ENCODE measurements at regions not wholly inside any gene's neighbourhood (a gene's known extent, or its start where the extent isn't known, plus 50 kb on each side); places are given as distances from the start of the nearest gene placed in this dataset.

GRCh38 chr2:7773362-7774360, 856.4 kb downstream of the RNF144A start:
- Histone ChIP-seq H3K4me1 (ENCODE audit: insufficient read depth, low read length, poor library complexity, severe bottlenecking) (no peaks in the 10 kb centered on the region), H3K36me3 (ENCODE audit: insufficient read depth, low read length, poor library complexity, severe bottlenecking) (no peaks in the 10 kb centered on the region), H3K9me3 (ENCODE audit: low read depth, low read length, poor library complexity, severe bottlenecking) (no peaks in the 10 kb centered on the region), H3K4me3 (ENCODE audit: low read depth, low read length, poor library complexity, severe bottlenecking) (no peak overlapping the region), H3K27ac (ENCODE audit: low read depth, low read length, poor library complexity, severe bottlenecking) (no peak overlapping the region), H3K27me3 (replicated peaks; ENCODE audit: insufficient read depth, low read depth, low read length, poor library complexity) (no peaks in the 10 kb centered on the region)
- TF ChIP-seq CTCF (conservative IDR thresholded peaks at IDR 0.05; ENCODE audit: low read depth, low read length) (no peak), EZH2 (IDR thresholded peaks at IDR 0.05; ENCODE audit: borderline replicate concordance, low read depth, low read length, poor library complexity, severe bottlenecking) (no peak)
- intact Hi-C loops (cut with micrococcal nuclease; ENCODE audit: unreplicated experiment) = no loop called here
- ChIA-PET POLR2A (ENCODE audit: low non-redundant PET) (interaction anchor here (0.7 kb wide), 1 partner anchor 924 kb away, joined by 3 read pairs; no protein-coding TSS in a partner anchor), CTCF (no interaction called here)
- no peak for DNase-seq (ENCODE audit: low spot score)
- BruUV-seq (replicated peaks) = no TSS peak

GRCh38 chr2:7774481-7774880, 857.3 kb downstream of the RNF144A start:
- Histone ChIP-seq H3K4me3 (ENCODE audit: low read depth, low read length, poor library complexity, severe bottlenecking) (no peak overlapping the region), H3K27ac (ENCODE audit: low read depth, low read length, poor library complexity, severe bottlenecking) (no peak overlapping the region), H3K27me3 (replicated peaks; ENCODE audit: insufficient read depth, low read depth, low read length, poor library complexity) (no peaks in the 10 kb centered on the region), H3K36me3 (ENCODE audit: insufficient read depth, low read length, poor library complexity, severe bottlenecking) (no peaks in the 10 kb centered on the region), H3K4me1 (ENCODE audit: insufficient read depth, low read length, poor library complexity, severe bottlenecking) (no peaks in the 10 kb centered on the region), H3K9me3 (ENCODE audit: low read depth, low read length, poor library complexity, severe bottlenecking) (no peaks in the 10 kb centered on the region)
- no peak for DNase-seq (ENCODE audit: low spot score)
- no TSS peak for BruUV-seq (replicated peaks)
- ChIA-PET POLR2A (ENCODE audit: low non-redundant PET) (no interaction called here), CTCF (no interaction called here)
- intact Hi-C loops (cut with micrococcal nuclease; ENCODE audit: unreplicated experiment) = no loop called here
- TF ChIP-seq CTCF (conservative IDR thresholded peaks at IDR 0.05; ENCODE audit: low read depth, low read length) = no peak
- no peak for TF ChIP-seq EZH2 (IDR thresholded peaks at IDR 0.05; ENCODE audit: borderline replicate concordance, low read depth, low read length, poor library complexity, severe bottlenecking)

GRCh38 chr2:7777668-7778067, 860.5 kb downstream of the RNF144A start:
- BruUV-seq (replicated peaks) = no TSS peak
- POLR2A ChIA-PET (ENCODE audit: low non-redundant PET) = no interaction called here
- Histone ChIP-seq H3K4me1 (ENCODE audit: insufficient read depth, low read length, poor library complexity, severe bottlenecking) (no peaks in the 10 kb centered on the region), H3K27me3 (replicated peaks; ENCODE audit: insufficient read depth, low read depth, low read length, poor library complexity) (no peaks in the 10 kb centered on the region), H3K9me3 (ENCODE audit: low read depth, low read length, poor library complexity, severe bottlenecking) (no peaks in the 10 kb centered on the region), H3K4me3 (ENCODE audit: low read depth, low read length, poor library complexity, severe bottlenecking) (no peak overlapping the region), H3K27ac (ENCODE audit: low read depth, low read length, poor library complexity, severe bottlenecking) (no peak overlapping the region), H3K36me3 (ENCODE audit: insufficient read depth, low read length, poor library complexity, severe bottlenecking) (no peaks in the 10 kb centered on the region)
- intact Hi-C loops (cut with micrococcal nuclease; ENCODE audit: unreplicated experiment) = no loop called here
- no peak for DNase-seq (ENCODE audit: low spot score)
- TF ChIP-seq CTCF (conservative IDR thresholded peaks at IDR 0.05; ENCODE audit: low read depth, low read length) (no peak), EZH2 (IDR thresholded peaks at IDR 0.05; ENCODE audit: borderline replicate concordance, low read depth, low read length, poor library complexity, severe bottlenecking) (no peak)
- CTCF ChIA-PET = no interaction called here
